Naive thymus-derived CD4-positive, alpha-beta T cell (primary cell): ENCODE measurements at regions not wholly inside any gene's neighbourhood (a gene's known extent, or its start where the extent isn't known, plus 50 kb on each side); places are given as distances from the start of the nearest gene placed in this dataset.

Experiments
- ATAC-seq: fragments of 150-1000 bp; cut with Tn5 transposase; 2 replicates; pipeline ENCODE4 v1.10.0; 2021; ENCODE audit warnings: mild to moderate bottlenecking, moderate library complexity
- CTCF ChIA-PET: fragments of 350-600 bp; sonication (Branson Sonifier 250); formaldehyde crosslinking; loops from one replicate; lab custom pipeline; 2021; ENCODE audit warnings: antibody characterized with exemption; lab: Charles Lee
- POLR2A ChIA-PET: fragments of 350-600 bp; sonication (Branson Sonifier 250); formaldehyde crosslinking; loops from one replicate; lab custom pipeline; 2021; ENCODE audit warnings: antibody characterized with exemption, inconsistent platforms; lab: Charles Lee
- DNase-seq, 9 donors: peaks; one replicate each; pipeline versions ENCODE4 v3.0.0 to v3.0.0-alpha.2; 2020 to 2022; ENCODE audit warnings: mixed read lengths in 1 of 9
- H3K27ac ChIP-seq: one replicate; pipeline ENCODE4 v1.7.0; 2013; ENCODE audit warnings: mild to moderate bottlenecking, low read depth, low read length, moderate library complexity
- H3K27me3 ChIP-seq, 2 donors: one replicate each; pipeline ENCODE4 v1.7.0; 2013; ENCODE audit warnings: low read length in 2 of 2, mild to moderate bottlenecking in 2 of 2, moderate library complexity in 2 of 2; ENCODE audit not compliant: control insufficient read depth in 2 of 2, insufficient read depth in 2 of 2
- H3K36me3 ChIP-seq, 3 experiments: 1 replicate in 2 of 3; 2 replicates in 1 of 3; pipeline ENCODE4 v1.7.0; 2013; ENCODE audit warnings: low read length in 3 of 3, mild to moderate bottlenecking in 3 of 3, moderate library complexity in 1 of 3; ENCODE audit not compliant: insufficient read depth in 3 of 3, control insufficient read depth in 2 of 3
- H3K4me1 ChIP-seq, 2 donors: one replicate each; pipeline ENCODE4 v1.7.0; 2013; ENCODE audit warnings: low read length in 2 of 2, mild to moderate bottlenecking in 2 of 2, moderate library complexity in 1 of 2; ENCODE audit not compliant: control insufficient read depth in 2 of 2, insufficient read depth in 2 of 2
- H3K4me3 ChIP-seq: 2 replicates; pipeline ENCODE4 v1.7.0; 2013; ENCODE audit warnings: mild to moderate bottlenecking, low read length
- H3K9me3 ChIP-seq, 3 experiments: 1 replicate in 2 of 3; 2 replicates in 1 of 3; pipeline ENCODE4 v1.7.0; 2013; ENCODE audit warnings: low read length in 3 of 3; ENCODE audit not compliant: control insufficient read depth in 2 of 3
- H3K27ac Mint-ChIP-seq, 9 donors: one replicate each; pipeline ENCODE4 v1.8.0; 2020 to 2022; ENCODE audit warnings: mixed read lengths in 9 of 9, mild to moderate bottlenecking in 8 of 9, moderate library complexity in 5 of 9, inconsistent platforms in 2 of 9
- H3K27me3 Mint-ChIP-seq, 5 donors: one replicate each; pipeline ENCODE4 v1.8.0; 2021 to 2022; ENCODE audit warnings: mixed read lengths in 5 of 5, mild to moderate bottlenecking in 1 of 5
- H3K36me3 Mint-ChIP-seq, 5 donors: one replicate each; pipeline ENCODE4 v1.8.0; 2020 to 2022; ENCODE audit warnings: mixed read lengths in 5 of 5, mild to moderate bottlenecking in 3 of 5, inconsistent platforms in 1 of 5
- H3K4me1 Mint-ChIP-seq, 7 donors: one replicate each; pipeline ENCODE4 v1.8.0; 2020 to 2022; ENCODE audit warnings: mixed read lengths in 7 of 7, mild to moderate bottlenecking in 3 of 7, inconsistent platforms in 1 of 7
- H3K4me3 Mint-ChIP-seq, 10 donors: one replicate each; pipeline ENCODE4 v1.8.0; 2020 to 2022; ENCODE audit warnings: mild to moderate bottlenecking in 10 of 10, mixed read lengths in 10 of 10, moderate library complexity in 6 of 10, inconsistent platforms in 2 of 10
- H3K9me3 Mint-ChIP-seq, 11 donors: one replicate each; pipeline ENCODE4 v1.8.0; 2020 to 2022; ENCODE audit warnings: mixed read lengths in 11 of 11, mild to moderate bottlenecking in 4 of 11, inconsistent platforms in 1 of 11, moderate library complexity in 1 of 11
- intact Hi-C, 2 donors: fragments of 100-400 bp; cut with micrococcal nuclease; formaldehyde crosslinking; loops; one replicate each; pipeline ENCODE4 v1.15.1; 2023

- Mint-ChIP-seq H3K9me3 (peaks cover 0 to 12% (median 2%) of the 10 kb centered on the region in 11 donors), H3K27me3 (peaks cover 0 to 8% (median 6%) of the 10 kb centered on the region in 5 donors), H3K4me1 (no peaks in the 10 kb centered on the region), H3K36me3 (peaks cover 0 to 3% (median 0%) of the 10 kb centered on the region in 5 donors), H3K4me3 (no peak overlapping the region), H3K27ac (no peak overlapping the region)
- no peak for DNase-seq
- Histone ChIP-seq H3K36me3 (no peaks in the 10 kb centered on the region), H3K4me1 (no peaks in the 10 kb centered on the region), H3K27ac (no peak overlapping the region), H3K4me3 (no peak overlapping the region), H3K9me3 (no peaks in the 10 kb centered on the region), H3K27me3 (no peaks in the 10 kb centered on the region)
- CTCF ChIA-PET, result no interaction called here
- intact Hi-C loops, result no loop called here
- POLR2A ChIA-PET, result no interaction called here
- no peak for ATAC-seq
Observed at GRCh38 chr15:53115563-53115962, 325.4 kb upstream of the ONECUT1 start.

GRCh38 chr15:53114960-53115359 lies 324.8 kb upstream of the ONECUT1 start:
- Mint-ChIP-seq H3K27ac (no peak overlapping the region), H3K36me3 (peaks cover 0 to 3% (median 0%) of the 10 kb centered on the region in 5 donors), H3K4me1 (no peaks in the 10 kb centered on the region), H3K9me3 (peaks cover 0 to 12% (median 2%) of the 10 kb centered on the region in 11 donors), H3K4me3 (no peak overlapping the region), H3K27me3 (peaks cover 0 to 11% (median 6%) of the 10 kb centered on the region in 5 donors)
- H3K27ac ChIP-seq, result no peak overlapping the region
- no peak for ATAC-seq
- no peaks in the 10 kb centered on the region for H3K9me3 ChIP-seq
- no peaks in the 10 kb centered on the region for H3K27me3 ChIP-seq
- no peak for DNase-seq
- no peaks in the 10 kb centered on the region for H3K4me1 ChIP-seq
- H3K4me3 ChIP-seq, result no peak overlapping the region
- H3K36me3 ChIP-seq, result no peaks in the 10 kb centered on the region
- CTCF ChIA-PET, result no interaction called here
- POLR2A ChIA-PET, result no interaction called here
- intact Hi-C loops, result no loop called here

GRCh38 chr15:53110999-53111398 lies 320.9 kb upstream of the ONECUT1 start:
- no peak for DNase-seq
- no peaks in the 10 kb centered on the region for H3K36me3 ChIP-seq
- no peaks in the 10 kb centered on the region for H3K4me1 Mint-ChIP-seq

GRCh38 chr15:53108319-53108718 lies 318.2 kb upstream of the ONECUT1 start:
- intact Hi-C loops, result no loop called here
- ATAC-seq, result no peak
- CTCF ChIA-PET, result no interaction called here
- Mint-ChIP-seq H3K27ac (no peak overlapping the region), H3K27me3 (peaks cover 0 to 20% (median 6%) of the 10 kb centered on the region in 5 donors), H3K4me3 (no peak overlapping the region), H3K9me3 (peaks cover 0 to 4% (median 0%) of the 10 kb centered on the region in 11 donors), H3K4me1 (no peaks in the 10 kb centered on the region), H3K36me3 (no peaks in the 10 kb centered on the region)
- Histone ChIP-seq H3K9me3 (no peaks in the 10 kb centered on the region), H3K27ac (no peak overlapping the region), H3K36me3 (no peaks in the 10 kb centered on the region), H3K4me1 (no peaks in the 10 kb centered on the region), H3K27me3 (no peaks in the 10 kb centered on the region), H3K4me3 (no peak overlapping the region)
- no peak for DNase-seq
- POLR2A ChIA-PET, result no interaction called here

More at GRCh38 chr15:53110999-53111398, 320.9 kb upstream of the ONECUT1 start:
- Mint-ChIP-seq H3K4me3 (no peak overlapping the region), H3K27ac (no peak overlapping the region), H3K27me3 (peaks cover 0 to 20% (median 6%) of the 10 kb centered on the region in 5 donors), H3K36me3 (no peaks in the 10 kb centered on the region), H3K9me3 (peaks cover 0 to 5% (median 0%) of the 10 kb centered on the region in 11 donors)
- ChIA-PET CTCF (no interaction called here), POLR2A (no interaction called here)
- no peak overlapping the region for H3K27ac ChIP-seq
- no peak for ATAC-seq
- H3K4me3 ChIP-seq, result no peak overlapping the region
- intact Hi-C loops, result no loop called here
- H3K27me3 ChIP-seq, result no peaks in the 10 kb centered on the region
- no peaks in the 10 kb centered on the region for H3K9me3 ChIP-seq
- H3K4me1 ChIP-seq, result no peaks in the 10 kb centered on the region

- Histone ChIP-seq H3K27me3 (no peaks in the 10 kb centered on the region), H3K4me1 (no peaks in the 10 kb centered on the region), H3K27ac (no peak overlapping the region), H3K36me3 (no peaks in the 10 kb centered on the region), H3K4me3 (no peak overlapping the region), H3K9me3 (no peaks in the 10 kb centered on the region)
- H3K9me3 Mint-ChIP-seq, result peaks cover 0 to 4% (median 0%) of the 10 kb centered on the region in 11 donors
- intact Hi-C loops, result no loop called here
- H3K4me3 Mint-ChIP-seq, result no peak overlapping the region
- CTCF ChIA-PET, result no interaction called here
- H3K27me3 Mint-ChIP-seq, result peaks cover 0 to 20% (median 6%) of the 10 kb centered on the region in 5 donors
- POLR2A ChIA-PET, result no interaction called here
- H3K36me3 Mint-ChIP-seq, result no peaks in the 10 kb centered on the region
- no peaks in the 10 kb centered on the region for H3K4me1 Mint-ChIP-seq
- ATAC-seq, result no peak
- DNase-seq, result no peak
- no peak overlapping the region for H3K27ac Mint-ChIP-seq
Observed at GRCh38 chr15:53107855-53108254, 317.7 kb upstream of the ONECUT1 start.

- no peak overlapping the region for H3K4me3 ChIP-seq
- no peak overlapping the region for H3K4me3 Mint-ChIP-seq
- no peaks in the 10 kb centered on the region for H3K9me3 ChIP-seq
- peaks cover 0 to 20% (median 6%) of the 10 kb centered on the region in 5 donors for H3K27me3 Mint-ChIP-seq
- H3K4me1 ChIP-seq, result no peaks in the 10 kb centered on the region
- H3K27ac ChIP-seq, result no peak overlapping the region
- DNase-seq, result no peak
- H3K27me3 ChIP-seq, result no peaks in the 10 kb centered on the region
- H3K27ac Mint-ChIP-seq, result no peak overlapping the region
- intact Hi-C loops, result no loop called here
- ChIA-PET CTCF (no interaction called here), POLR2A (no interaction called here)
- H3K4me1 Mint-ChIP-seq, result no peaks in the 10 kb centered on the region
- no peak for ATAC-seq
- H3K36me3 Mint-ChIP-seq, result no peaks in the 10 kb centered on the region
- peaks cover 0 to 4% (median 0%) of the 10 kb centered on the region in 11 donors for H3K9me3 Mint-ChIP-seq
- no peaks in the 10 kb centered on the region for H3K36me3 ChIP-seq
Observed at GRCh38 chr15:53106505-53107286, 316.6 kb upstream of the ONECUT1 start.

GRCh38 chr15:53102483-53102882 lies 312.3 kb upstream of the ONECUT1 start:
- Mint-ChIP-seq H3K27ac (no peak overlapping the region), H3K9me3 (peaks cover 0 to 7% (median 3%) of the 10 kb centered on the region in 11 donors), H3K36me3 (no peaks in the 10 kb centered on the region)

More at GRCh38 chr15:53102483-53102882, 312.3 kb upstream of the ONECUT1 start:
- DNase-seq (no peak), ATAC-seq (no peak)
- Histone ChIP-seq H3K27me3 (no peaks in the 10 kb centered on the region), H3K9me3 (no peaks in the 10 kb centered on the region), H3K4me3 (no peak overlapping the region), H3K27ac (no peak overlapping the region), H3K36me3 (no peaks in the 10 kb centered on the region), H3K4me1 (no peaks in the 10 kb centered on the region)
- Mint-ChIP-seq H3K4me1 (no peaks in the 10 kb centered on the region), H3K27me3 (peaks cover 0 to 22% (median 15%) of the 10 kb centered on the region in 5 donors), H3K4me3 (no peak overlapping the region)
- ChIA-PET POLR2A (no interaction called here), CTCF (no interaction called here)
- intact Hi-C loops, result no loop called here
